GM18498 (cell line): ENCODE measurements at regions not wholly inside any gene's neighbourhood (a gene's known extent, or its start where the extent isn't known, plus 50 kb on each side); places are given as distances from the start of the nearest gene placed in this dataset.

Experiments used
- ATAC-seq: cut with Tn5 transposase; IDR thresholded peaks from one replicate; pipeline ENCODE4 v1.9.1; 2021; ENCODE audit warnings: mild to moderate bottlenecking, moderate library complexity; ENCODE audit not compliant: unreplicated experiment

DNA sequence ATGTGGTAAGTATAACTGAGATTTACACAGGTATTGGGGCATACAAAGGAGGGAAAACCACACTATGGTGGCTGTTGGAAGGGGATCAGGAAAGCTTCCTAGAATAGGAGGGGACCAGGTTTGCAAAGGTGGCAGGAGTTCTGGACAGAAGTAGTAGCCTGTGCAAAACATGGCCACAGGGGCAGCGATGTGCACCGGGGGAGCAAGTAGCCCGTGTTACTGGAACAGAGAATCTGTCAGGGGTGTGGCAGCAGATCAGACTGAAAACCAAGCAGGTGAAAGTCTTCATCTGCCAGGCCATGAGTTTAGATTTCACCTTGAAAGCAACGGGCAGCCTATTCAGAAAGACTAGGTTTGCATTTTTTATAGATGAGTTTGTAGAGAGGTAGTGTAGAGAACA, 182.3 kb upstream of the LPP start:
- ATAC-seq, result no peak

DNA sequence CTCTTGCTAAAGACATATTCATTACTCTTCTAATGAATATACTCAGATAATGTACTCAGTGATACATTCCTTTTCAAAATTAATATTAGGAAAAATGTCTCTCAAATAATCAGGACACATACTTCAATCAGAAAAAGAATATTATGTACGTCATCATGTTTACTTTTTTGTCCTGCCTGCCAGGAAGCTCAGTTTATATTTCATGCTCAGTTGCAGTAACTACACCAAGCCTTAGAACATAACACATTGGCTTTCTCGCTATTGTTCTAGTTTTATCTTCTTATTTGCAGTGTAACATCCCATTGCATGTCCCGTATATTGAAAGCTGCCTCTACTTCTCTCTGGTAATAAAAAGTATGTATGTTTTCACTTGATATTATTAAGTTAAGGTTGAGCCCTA, 181.5 kb upstream of the LPP start:
- ATAC-seq, result no peak

DNA sequence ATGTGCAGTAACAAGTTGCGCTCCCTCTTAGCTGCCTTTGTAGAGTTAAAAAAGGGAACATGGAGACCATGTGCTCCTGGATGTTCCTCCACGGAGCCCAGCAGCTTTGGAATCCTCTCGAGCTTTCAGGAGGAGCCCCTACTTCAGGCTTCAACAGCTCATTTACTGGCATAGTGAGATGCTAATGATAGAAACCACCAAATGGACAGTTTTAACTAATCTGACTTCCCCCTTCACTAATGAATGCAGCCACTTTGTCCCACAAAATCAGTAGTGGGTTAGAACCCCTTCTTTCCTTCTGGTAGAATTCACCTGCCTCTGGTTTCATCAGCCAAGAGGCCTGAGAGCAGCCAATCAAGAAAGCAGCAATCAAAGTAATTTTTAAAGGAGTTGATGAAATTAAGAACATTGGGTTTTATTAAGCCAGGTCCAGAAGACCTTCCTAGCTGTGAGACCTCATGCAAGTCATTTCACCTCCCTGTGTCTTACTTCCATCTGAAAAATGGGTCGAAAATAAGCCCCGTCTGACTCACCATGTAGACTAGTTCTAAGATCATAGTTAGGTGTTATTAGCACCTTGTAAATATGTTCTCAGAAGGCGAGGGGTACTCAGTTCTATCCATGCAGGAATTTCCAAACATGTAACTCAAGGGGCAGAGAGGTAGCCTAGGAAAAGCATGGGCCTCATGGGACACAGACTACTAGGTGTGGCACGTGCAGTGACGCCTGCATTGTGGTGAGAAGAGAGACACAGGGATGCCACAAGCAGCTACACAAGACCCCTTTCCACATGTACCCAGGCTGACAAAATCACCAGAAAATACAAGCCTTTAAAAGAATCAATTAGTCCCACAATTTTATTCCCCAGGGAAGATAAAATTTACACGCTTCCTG, 179.7 kb upstream of the LPP start:
- no peak for ATAC-seq

DNA sequence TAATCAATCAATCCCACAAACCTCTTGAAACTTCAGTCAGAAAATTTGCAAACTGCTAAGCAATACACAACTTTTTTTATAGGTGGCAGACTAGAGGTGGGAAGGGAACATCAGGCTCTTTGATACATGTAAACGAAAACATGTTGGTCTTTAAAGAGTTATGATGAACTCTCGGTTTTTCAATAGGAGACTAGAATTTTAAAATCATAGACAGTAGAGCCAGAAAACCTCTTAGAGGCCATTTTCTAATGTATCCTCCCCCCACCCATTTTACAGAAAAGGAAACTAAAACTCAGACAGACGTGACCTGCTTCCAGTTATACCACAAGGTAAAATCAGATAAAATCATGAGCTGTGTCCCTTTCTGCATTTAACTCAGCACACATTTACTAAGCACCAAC, 179.1 kb upstream of the LPP start:
- no peak for ATAC-seq

DNA sequence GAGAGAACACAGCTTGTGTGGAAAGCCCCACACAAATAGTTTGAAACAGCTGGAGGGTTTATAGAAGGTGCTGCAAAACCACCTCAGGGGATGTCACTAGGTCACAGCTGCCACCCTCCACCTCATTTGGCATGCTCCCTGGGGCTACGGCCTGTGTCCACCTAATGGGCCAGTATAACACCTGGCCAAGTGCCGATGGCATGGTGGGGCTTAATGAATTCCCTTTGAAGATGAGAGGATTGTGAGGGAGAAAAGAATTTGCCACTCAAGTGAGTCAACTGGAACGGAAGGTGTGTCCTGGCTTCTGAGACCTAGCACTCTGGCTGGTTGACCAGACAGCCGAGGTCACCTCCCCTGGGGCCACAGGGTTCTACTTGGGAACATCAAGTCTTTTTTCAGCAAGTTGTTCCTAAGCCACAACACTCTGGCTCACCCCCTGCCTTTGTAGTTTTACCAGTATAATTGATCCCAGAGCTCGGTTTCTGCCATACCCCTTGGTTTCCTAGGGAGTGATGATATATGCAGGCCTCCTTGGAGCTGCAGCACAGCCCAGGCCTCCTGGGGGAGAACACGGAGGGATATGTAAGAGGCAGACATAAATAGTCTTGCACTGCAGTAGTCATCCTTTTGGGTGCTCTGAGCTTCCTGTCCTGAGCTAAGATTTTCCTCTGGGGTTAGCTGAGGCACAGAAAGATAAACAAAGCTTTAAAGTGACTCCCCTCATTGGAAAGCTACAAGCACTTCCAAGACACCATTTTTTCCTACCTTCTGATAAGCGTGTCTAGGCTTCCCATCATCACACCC, 178.2 kb upstream of the LPP start:
- no peak for ATAC-seq

DNA sequence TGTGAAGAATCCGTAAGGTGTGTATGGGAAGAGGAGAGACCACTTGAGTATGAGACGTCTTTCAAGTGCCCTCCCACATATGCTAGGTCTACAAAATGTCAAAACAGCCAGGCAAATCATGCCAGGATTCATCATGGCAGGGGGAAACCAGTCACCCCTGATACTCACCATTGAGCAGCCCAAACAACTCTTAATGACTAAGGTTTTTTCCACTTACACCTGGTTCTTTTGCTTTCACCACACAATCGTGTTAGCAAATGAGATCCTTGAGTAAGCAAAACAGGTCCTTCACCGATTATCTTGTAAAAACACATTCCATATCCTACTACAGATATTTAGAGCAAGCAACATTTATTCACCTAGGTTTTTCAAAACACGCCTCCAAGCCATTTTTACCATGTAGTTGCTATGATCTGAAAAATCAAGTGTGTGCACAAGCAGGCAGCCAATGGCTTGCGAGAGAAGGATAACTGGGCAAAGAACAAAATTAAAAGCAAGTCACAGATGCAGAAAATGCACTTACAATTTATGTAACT, 177.5 kb upstream of the LPP start:
- no peak for ATAC-seq

DNA sequence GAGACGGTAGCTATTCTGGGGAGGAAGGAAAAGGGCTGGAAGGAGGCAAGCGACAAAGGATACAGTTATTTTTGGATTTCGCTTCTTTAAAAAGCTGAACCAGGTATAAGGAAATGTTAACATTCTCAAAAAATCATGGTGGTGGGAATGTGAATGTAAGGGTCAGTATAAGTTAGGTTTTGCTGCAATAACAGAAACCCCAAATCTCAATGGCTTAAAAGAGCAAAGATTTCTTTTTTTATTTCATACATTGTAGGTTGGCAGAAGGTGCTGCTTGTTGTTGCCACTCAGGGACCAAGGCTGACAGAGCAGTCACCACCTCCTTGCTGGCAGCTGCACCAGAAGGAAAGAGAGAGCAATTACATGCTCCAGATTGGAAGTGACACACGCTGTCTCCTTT, 176.3 kb upstream of the LPP start:
- ATAC-seq, result no peak

DNA sequence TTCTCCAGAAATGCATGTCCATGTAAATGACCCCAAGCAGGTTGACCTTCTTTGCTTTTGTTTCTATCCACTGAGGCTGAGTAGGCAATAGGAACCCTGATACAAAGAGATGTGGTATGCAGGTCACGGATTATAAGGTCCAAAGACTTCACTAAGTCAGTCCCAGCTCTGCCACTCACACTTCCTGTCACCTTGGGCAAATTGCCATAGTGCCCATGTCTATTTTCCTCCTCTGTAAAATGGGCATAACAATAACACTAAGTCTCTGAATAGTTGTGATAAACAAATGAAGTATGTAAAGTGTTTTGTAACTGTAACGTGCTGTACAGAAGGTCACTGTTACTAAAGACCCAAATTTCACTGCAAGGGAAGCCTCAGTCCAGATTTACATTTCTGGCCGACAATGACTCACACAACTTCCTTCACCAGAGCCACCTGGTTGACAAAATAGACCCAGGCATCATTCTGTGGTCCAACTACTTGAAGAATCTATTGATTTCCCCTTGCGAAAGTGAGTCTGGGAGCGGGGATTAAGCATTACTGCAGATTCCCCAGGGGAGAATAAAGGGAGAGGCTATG, 175.4 kb upstream of the LPP start:
- ATAC-seq, result no peak

DNA sequence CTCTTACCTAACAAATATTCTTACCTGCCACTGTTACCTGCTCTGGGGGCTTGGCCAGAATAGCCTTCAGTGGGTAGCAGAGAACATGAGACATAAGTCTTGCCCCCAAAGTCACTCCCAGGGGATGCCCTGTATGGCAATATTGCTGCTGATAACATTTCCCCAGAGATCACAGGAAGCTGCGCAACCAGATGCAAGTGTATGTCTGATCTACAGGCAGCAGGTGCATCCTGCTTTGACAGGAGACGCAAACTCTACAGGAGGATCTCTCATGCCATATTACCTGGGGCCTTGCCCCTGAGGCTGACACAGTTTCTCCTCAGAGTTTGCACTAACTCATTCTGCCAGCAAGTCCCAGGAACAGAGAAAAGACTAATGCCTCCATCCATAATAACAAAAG, 174.4 kb upstream of the LPP start:
- no peak for ATAC-seq

DNA sequence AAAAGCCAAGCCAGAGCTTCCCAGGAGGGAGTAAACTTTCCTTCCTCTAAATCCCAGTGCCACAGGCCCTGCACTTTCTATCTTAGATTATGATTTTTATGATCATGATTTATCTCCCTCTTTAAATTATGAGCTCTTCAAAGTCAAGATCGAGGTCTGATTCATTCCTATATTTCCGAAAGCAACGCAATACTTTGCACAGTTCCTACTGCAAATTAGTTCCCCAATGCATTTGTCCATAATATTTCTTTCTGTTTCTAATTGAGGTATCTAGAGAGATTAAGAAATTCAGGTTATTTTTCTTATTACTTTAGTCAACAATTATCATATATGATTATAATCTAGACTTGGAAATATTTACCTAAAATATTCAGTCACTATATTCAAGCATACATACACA, 173.1 kb upstream of the LPP start:
- no peak for ATAC-seq

DNA sequence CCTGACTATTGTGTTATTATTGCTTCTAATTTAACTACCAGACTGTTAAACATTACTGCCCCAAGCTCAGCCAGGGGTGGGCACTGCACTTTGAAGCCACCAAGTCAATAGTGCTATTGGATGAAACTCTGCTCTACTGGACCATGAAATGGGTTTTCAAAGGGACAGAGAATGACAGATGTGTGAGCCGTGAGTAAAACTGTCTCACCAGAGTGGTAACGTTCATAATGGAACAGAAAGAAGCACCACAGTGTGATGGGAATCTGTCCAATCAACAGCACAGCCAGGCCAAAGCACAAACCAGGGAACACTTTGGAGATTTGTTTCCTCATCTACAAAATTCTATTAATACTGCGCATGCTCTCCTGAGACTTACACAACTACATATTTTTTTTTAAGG, 171.8 kb upstream of the LPP start:
- ATAC-seq, result no peak

DNA sequence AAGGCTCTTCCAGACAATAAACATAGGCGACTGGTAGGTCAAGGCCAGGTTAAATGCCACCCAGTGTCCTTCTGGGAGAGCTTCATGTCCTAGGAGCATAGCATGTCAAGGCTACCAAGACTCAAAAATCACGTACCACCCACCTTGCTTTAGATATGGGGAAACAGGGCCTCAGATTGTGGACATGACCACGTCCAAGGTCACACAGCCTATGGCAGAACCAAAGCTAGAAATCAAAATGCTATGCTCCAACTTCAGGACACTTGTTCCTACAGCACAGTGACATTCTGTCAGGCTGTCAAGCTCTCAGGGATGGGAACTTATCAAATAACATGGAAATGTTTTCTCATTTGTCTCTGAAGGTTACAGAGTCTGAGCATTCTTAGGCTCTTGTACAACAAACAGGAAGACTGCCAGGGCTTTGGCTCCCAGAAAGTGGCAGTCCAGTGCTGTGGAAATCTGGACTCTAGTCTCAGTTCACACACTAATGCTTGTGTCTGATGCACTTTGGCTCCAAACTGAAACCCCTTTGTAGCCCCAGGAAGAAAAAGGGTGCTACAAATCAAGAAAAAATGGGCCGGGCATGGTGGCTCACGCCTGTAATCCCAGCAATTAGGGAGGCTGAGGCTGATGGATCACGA, 170.4 kb upstream of the LPP start:
- no peak for ATAC-seq

DNA sequence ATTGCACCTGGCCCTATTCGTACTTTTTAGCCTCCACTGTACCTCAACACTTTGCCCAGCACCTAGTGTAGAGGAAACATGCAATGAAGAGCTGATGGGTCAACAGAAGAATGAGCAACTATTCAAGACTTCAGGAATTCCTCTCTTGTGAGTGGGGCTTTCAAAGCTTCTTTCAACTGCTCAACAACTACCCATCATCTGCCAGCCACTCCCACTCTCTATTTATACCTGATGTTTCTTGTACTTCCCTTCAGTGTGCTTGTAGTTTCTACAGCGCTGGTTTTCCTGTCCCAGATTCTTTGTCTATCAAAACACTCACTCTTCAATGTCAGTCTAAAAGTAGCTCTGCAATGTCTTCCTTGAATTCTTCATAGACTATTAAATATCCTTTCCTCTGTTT, 168.3 kb upstream of the LPP start:
- ATAC-seq, result no peak

DNA sequence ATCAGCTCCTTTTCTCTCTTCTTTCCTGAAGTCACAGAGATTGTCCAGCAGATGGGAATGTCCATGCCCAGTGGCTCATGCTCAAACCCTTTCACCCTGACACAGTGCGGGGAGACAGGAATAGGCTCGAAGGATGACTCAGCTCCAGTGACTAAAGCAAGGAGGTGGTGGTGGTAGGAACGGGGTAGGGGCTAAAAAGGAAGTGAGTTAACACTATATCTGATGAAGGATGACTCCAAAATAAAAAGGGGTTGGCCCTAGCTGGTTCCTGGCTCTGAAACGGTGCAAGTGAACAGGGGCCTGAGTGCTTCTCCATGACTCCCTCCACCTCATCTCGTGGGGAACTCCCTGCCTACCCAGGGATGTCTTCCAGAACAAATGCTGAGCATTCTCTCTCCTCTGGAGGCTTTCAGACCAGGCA, 167.4 kb upstream of the LPP start:
- no peak for ATAC-seq

DNA sequence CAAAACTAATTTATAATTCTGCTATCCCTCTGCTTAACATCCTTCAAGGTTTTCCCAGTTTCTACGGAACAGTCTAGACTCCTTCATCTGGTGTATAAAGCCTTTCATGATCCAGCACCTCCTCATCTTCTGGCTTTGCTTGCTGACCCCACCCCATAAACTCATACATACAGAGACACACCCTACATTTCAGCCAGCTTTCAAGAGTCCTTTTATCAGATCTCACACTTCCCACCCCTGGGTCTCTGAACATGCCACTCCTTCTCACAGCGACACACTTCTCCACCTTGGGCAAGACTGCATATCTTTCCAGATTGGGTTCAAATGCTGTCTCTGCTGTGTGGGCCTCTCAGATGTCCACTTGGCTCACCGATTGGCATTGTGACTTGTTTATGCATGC, 166.8 kb upstream of the LPP start:
- no peak for ATAC-seq

DNA sequence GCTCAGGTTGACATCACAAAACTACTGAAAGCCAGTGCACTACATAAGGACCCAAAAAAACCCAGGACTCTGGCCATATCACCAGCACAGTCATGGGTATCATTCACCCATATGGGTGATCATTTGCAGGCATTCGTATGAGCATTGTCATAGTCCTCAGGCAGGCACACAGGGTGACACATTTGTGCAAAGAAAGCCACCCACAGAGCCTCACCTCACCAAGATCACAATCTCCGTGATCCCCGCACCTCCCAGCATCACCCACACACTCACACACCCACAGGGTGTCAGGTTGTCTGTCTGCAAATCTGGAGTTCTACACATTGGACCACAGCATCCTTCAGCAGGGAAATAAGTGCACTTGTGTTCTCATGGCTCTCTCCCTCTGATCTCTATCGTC, 166.0 kb upstream of the LPP start:
- ATAC-seq, result no peak

DNA sequence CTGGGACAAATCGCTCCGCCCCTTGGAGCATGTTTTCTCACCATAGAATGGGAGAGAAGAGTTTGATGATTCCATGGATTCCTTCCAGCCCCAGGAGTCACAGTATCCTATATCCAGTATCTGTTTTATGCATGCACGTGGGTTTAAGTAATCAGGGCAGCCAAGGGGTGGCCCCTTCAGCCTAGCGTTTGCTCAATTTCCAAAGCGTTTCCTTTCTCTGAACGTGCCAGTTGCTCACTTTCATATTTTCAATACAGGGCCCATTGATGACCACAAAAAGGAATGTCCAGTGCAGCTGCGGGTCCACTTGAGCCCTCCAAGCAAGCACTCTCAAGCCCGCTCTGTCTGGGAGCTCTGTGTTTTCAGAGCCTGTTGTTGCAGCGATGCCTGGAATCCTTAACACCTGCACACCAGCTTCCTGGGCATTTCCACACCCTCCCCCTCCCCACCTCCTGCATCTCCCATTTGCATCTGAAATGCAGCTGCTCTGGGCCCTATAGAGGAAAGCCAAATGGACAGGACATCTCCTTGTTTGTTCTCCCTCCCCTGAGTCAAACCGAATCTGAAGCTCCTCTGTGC, 164.3 kb upstream of the LPP start:
- ATAC-seq, result no peak

DNA sequence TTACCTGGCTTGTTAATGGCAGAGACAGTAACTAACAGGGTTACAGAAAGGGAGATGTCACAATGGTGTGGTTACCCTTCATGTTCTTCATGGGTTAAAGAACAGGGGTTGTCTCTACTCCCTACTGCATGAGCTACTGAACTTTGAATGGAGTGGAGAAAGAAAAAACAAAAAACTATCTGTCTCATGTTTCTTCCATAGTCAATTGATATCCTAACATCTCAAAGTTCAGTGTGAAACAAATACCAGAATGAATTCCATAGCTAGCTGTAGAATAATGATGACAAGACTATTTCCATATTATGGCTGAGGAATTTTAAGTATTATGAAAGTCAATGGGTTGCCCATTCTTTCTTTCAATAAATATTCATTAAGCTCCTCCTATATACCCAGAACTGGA, 161.3 kb upstream of the LPP start:
- no peak for ATAC-seq

DNA sequence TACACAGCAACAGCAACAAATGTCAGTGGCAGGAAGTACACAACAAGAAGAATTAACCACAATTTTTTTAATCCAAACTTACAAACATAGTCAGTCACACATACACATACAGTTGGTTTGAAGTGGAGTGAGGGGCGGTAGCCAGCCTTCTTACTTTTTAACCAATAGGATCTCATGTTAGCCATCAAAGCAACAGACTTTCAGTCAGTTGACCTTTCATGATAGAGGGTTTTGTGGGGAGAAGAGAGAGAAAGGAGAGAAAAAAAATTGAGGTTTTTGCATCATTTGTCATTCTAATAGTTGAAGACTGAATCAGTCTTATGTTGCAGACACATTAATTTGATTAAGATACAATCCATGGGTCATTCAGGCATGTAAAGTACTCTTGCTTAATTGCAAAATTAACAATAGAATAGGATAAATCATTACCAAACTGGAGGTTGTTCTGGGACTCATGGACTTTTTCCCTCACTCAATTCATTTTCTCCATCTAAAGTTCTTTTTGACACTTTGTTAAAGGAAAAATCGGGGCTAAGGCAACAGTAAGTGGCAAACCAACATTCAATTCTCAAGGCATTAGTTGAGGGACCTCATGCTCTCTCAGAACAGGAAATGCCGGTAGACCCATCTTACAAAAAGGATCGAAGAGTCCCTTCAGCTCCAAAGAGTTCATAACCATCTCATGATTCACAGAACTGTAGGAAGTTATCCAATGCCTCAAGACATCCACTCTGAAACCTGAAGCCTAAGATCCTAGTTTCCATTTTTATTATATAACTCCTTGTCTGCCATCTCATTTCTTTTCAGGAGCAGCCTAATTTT, 159.5 kb upstream of the LPP start:
- no peak for ATAC-seq

DNA sequence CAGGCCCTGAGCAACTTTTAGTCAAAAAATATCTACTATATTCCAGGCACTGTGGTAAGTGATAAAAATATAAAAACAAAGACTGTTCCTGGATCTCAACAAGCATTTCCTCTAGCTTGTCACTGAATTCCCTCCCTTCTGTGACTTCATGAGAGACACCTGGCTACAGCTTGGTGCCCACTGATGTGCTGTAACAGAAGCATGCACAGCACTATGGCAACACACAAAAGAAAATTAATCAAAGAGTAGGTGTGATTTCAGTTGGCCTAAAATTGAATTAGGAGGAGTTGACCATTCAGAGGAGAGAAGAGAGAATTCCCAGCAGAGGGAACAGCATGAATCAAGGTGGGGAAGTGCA, 158.9 kb upstream of the LPP start:
- ATAC-seq, result no peak
